Thymus (tissue), 11 donors: ENCODE measurements at regions not wholly inside any gene's neighbourhood (a gene's known extent, or its start where the extent isn't known, plus 50 kb on each side); places are given as distances from the start of the nearest gene placed in this dataset.

Source experiments
- DNase-seq, 9 donors: peaks; one replicate each; pipeline ENCODE4 v3.0.0-alpha.2; 2013; ENCODE audit warnings: low spot score in 9 of 9, low read depth in 6 of 9, missing footprints in 1 of 9
- H3K27ac ChIP-seq, 2 donors: one replicate each; pipeline ENCODE4 v1.5.1; 2013; ENCODE audit warnings: control low read depth in 1 of 2, low read depth in 1 of 2, low read length in 1 of 2, mild to moderate bottlenecking in 1 of 2, moderate library complexity in 1 of 2
- H3K27me3 ChIP-seq, 2 donors: one replicate each; pipeline ENCODE4 v1.5.1; 2013; ENCODE audit warnings: low read length in 1 of 2; ENCODE audit not compliant: control insufficient read depth in 2 of 2, insufficient read depth in 1 of 2
- H3K36me3 ChIP-seq, 2 donors: one replicate each; pipeline ENCODE4 v1.5.1; 2013; ENCODE audit warnings: low read length in 1 of 2, mild to moderate bottlenecking in 1 of 2, moderate library complexity in 1 of 2; ENCODE audit not compliant: control insufficient read depth in 2 of 2, insufficient read depth in 2 of 2
- H3K4me1 ChIP-seq, 2 donors: one replicate each; pipeline ENCODE4 v1.5.1; 2013; ENCODE audit warnings: low read length in 2 of 2; ENCODE audit not compliant: control insufficient read depth in 2 of 2, insufficient read depth in 2 of 2
- H3K4me3 ChIP-seq, 2 donors: one replicate each; pipeline ENCODE4 v1.5.1; 2013; ENCODE audit warnings: low read length in 2 of 2, control low read depth in 1 of 2, mild to moderate bottlenecking in 1 of 2
- H3K9me3 ChIP-seq, 2 donors: one replicate each; pipeline ENCODE4 v1.5.1; 2013; ENCODE audit warnings: low read length in 1 of 2, mild to moderate bottlenecking in 1 of 2; ENCODE audit not compliant: control insufficient read depth in 2 of 2, insufficient read depth in 1 of 2
- WGBS: extraction: QIAGEN DNeasy Blood & Tissue Kit; methylation state at CpG from one replicate; pipeline ENCODE4 v1.1.7; 2013; 5-methylcytosine and 5-hydroxymethylcytosine counted together
- donor health status: healthy.

DNA sequence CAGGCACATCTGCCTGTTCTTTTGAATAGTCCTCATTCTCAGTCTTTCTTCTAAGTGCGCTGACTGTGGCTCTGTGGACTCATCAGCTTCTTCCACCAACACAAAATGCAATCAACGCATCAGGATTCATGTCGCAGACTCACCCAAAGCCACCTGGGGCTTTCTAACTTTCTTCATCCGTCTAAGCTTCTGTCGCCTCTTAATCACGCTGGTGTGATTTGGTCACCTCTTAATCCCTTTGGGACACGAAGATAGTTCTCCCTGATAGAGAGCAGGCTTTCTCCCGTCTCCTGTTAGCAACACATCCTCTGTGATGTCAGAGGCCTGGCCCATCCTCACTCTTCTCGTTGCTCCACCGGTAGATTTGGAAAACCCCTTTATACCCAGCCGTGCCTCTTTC is 78.0 kb upstream of the FOXQ1 start:
- Histone ChIP-seq H3K36me3 (no peaks in the 10 kb centered on the region), H3K27ac (no peak overlapping the region), H3K4me1 (no peaks in the 10 kb centered on the region), H3K4me3 (no peak overlapping the region), H3K27me3 (no peaks in the 10 kb centered on the region), H3K9me3 (no peaks in the 10 kb centered on the region)
- DNase-seq = no peak
- WGBS = 86% methylated on average over 11 of the region's 11 CpGs

DNA sequence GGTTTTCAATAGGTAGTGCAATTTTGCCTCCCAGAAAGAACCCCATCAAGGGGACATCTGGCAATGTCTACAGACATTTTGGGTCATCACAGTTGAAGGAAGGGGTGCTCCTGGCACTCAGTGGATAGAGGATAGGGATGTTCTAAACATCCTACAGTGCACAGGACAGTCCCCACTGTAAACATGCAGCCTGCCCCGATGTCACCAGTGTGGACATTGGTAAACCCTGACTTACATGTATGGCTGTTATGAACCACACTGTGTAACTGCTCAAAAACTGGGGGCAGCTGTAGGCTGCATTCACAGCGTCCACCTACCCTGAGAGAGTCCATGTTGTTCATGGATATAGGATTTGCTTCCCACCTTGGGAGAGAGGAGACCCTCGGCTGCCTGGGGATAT is 79.3 kb upstream of the FOXQ1 start:
- DNase-seq = no peak
- H3K27ac ChIP-seq = no peak overlapping the region
- 90% methylated on average over 3 of the region's 3 CpGs for WGBS
- no peaks in the 10 kb centered on the region for H3K36me3 ChIP-seq
- no peaks in the 10 kb centered on the region for H3K4me1 ChIP-seq
- H3K27me3 ChIP-seq = no peaks in the 10 kb centered on the region
- H3K9me3 ChIP-seq = no peaks in the 10 kb centered on the region
- H3K4me3 ChIP-seq = no peak overlapping the region

DNA sequence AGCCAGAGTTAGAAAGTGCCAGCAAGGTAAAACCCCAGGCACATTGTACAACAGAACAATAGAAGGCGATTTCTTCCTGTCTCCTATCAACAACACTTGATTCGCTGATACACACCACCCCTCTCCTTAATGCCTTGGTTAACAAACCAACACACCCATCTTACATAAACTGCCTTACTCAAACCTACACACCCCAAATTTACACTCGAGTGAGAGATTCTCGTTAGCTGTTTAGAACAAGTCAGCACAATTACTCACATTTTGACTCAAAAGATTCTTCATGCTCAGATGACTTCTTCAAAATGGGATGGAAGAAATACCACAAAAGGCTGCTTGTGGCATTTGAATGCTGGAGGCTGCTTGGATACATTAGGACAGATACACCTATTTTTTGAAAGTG is 80.0 kb upstream of the FOXQ1 start:
- H3K27me3 ChIP-seq = no peaks in the 10 kb centered on the region

DNA sequence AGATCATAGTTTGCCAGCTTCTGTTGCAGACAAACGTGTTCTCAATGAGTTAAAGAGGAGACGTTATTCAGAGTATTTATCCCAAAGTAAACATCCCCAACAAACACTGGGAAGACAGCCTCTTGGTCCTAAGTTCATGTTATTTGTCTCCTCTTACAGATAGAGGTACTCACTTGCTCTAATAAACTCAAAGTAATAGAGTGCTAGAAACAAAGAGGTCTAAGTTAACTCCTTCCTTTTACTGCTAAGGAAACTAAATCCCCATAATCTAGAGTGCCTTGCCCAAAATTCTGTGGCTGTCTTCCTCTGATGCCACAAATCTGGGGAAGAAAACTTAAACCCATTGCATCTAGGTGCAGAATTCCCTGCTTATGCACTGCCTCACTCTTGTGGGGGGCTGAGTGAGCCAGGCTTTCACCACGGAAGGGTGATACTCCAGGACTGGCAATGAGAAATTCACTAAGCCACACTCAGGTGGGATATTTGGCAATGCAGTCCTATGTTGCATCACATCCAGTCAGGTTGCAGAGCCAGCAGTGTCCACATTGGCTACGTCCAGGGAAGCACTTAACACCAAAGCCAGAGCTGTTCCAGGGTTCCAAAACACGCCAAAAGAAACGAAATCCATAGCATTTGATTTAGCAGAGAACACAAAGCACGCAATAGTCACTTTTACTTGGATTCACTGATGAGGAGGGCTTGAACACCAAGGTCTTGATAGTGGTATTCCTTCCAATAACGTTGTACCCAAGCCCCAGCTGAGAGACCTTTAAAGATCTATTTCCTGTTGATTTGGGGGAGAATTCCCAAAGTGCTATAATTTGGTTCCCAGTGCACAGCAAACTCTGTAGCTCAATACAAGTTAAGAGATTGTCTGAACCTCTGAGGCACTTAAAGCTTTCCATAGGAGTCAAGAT is 81.0 kb upstream of the FOXQ1 start:
- Histone ChIP-seq H3K9me3 (peaks cover 0 to 1% of the 10 kb centered on the region in 2 donors), H3K27ac (no peak overlapping the region), H3K4me1 (no peaks in the 10 kb centered on the region), H3K27me3 (no peaks in the 10 kb centered on the region), H3K4me3 (no peak overlapping the region), H3K36me3 (no peaks in the 10 kb centered on the region)
- DNase-seq = no peak
- WGBS = 75% methylated on average over 8 of the region's 8 CpGs

More for the DNA sequence above, 80.0 kb upstream of the FOXQ1 start:
- Histone ChIP-seq H3K9me3 (no peaks in the 10 kb centered on the region), H3K27ac (no peak overlapping the region), H3K4me3 (no peak overlapping the region), H3K4me1 (no peaks in the 10 kb centered on the region), H3K36me3 (no peaks in the 10 kb centered on the region)
- 65% methylated on average over 4 of the region's 4 CpGs for WGBS
- DNase-seq = no peak

DNA sequence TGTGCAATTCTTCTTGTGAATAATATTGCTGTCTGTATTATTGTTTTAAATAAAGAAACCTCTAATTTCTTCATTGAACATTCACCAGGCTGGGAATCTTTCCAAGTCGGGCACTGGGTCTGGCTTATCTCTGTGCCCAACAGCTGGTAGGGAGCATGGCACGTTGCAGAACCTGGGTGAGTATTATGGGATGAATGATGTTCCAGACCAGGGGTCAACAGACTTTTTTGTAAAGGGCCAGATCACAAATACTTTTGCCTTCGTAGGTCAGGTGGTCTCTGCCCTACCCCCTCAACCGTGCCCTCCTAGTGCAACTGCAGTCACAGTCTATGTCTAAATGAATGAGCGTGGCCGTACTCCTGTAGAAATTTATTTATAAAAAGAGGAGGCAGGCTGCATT is 81.6 kb upstream of the FOXQ1 start:
- peaks cover 0 to 1% of the 10 kb centered on the region in 2 donors for H3K9me3 ChIP-seq
- WGBS = 92% methylated on average over 6 of the region's 6 CpGs
- no peaks in the 10 kb centered on the region for H3K4me1 ChIP-seq
- no peaks in the 10 kb centered on the region for H3K36me3 ChIP-seq
- no peaks in the 10 kb centered on the region for H3K27me3 ChIP-seq
- no peak overlapping the region for H3K27ac ChIP-seq
- H3K4me3 ChIP-seq = no peak overlapping the region
- DNase-seq = no peak

DNA sequence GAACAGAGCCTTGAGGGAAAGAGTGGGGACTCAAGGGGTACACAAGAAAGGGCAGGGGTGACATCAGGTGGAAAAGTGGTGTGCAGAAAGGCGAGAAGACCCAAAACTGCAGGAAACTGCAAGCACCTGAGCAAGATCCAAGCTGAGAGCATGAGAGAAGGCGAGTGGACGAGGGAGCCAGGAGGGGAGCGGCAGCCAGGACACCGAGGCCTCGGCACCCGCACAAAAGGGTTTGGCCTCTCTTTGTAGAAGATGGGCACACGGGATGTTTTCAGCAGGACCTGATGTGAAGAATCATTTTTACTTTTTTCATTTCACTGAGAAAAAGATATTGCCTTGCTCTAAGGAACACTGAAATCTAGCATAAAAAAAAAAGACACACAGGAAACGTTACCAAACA is 82.1 kb upstream of the FOXQ1 start:
- H3K36me3 ChIP-seq = no peaks in the 10 kb centered on the region
- H3K9me3 ChIP-seq = peaks cover 0 to 1% of the 10 kb centered on the region in 2 donors
- no peaks in the 10 kb centered on the region for H3K27me3 ChIP-seq
- WGBS = 96% methylated on average over 9 of the region's 9 CpGs
- DNase-seq = no peak
- H3K4me3 ChIP-seq = no peak overlapping the region
- no peaks in the 10 kb centered on the region for H3K4me1 ChIP-seq
- no peak overlapping the region for H3K27ac ChIP-seq

DNA sequence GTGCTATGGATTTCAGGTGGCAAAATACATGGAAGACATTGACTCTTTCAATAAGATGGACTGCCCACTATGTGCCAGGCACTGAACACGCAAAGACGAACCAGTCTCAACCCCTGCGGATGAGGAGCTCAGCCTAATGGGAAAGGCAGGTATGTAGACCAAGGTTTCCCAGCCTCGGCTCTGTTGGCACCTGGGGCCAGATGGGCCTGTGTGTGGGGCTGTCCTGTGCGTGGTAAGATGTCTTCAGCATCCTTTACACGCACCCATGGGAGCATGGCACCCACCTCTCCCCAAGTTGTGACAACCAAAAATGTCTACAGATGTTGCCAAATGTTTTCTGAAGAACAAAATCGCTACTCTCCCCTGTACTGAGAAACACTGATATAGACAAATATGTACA is 82.6 kb upstream of the FOXQ1 start:
- H3K36me3 ChIP-seq = no peaks in the 10 kb centered on the region
- no peak for DNase-seq
- H3K9me3 ChIP-seq = peaks cover 0 to 1% of the 10 kb centered on the region in 2 donors
- no peak overlapping the region for H3K4me3 ChIP-seq
- no peaks in the 10 kb centered on the region for H3K4me1 ChIP-seq
- no peak overlapping the region for H3K27ac ChIP-seq
- WGBS = 90% methylated on average over 7 of the region's 7 CpGs
- H3K27me3 ChIP-seq = no peaks in the 10 kb centered on the region

DNA sequence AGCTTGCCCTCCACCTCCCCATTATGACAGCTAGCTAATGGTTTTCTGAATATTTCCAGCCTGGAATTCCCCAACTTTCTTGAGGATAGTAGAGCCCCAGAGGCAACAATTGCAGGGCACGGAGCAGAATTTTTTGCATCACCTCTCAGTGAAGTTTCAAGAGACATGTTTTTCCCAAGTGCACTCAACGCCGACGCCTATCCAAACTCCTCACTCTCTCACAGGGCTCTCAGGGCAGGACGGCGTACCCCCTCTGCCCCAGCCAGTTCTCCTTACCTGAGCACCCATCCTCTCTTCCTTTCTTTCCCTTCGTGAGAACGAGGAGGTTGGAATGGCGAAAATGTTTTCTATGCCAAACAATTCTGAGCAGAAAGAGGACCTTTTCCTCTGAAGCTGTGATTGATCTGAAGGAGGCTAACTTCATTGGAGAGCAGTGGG is 83.1 kb upstream of the FOXQ1 start:
- H3K36me3 ChIP-seq = no peaks in the 10 kb centered on the region
- no peak overlapping the region for H3K4me3 ChIP-seq
- H3K27ac ChIP-seq = no peak overlapping the region
- DNase-seq = no peak
- H3K27me3 ChIP-seq = no peaks in the 10 kb centered on the region
- 88% methylated on average over 9 of the region's 9 CpGs for WGBS
- no peaks in the 10 kb centered on the region for H3K4me1 ChIP-seq
- peaks cover 0 to 1% of the 10 kb centered on the region in 2 donors for H3K9me3 ChIP-seq

DNA sequence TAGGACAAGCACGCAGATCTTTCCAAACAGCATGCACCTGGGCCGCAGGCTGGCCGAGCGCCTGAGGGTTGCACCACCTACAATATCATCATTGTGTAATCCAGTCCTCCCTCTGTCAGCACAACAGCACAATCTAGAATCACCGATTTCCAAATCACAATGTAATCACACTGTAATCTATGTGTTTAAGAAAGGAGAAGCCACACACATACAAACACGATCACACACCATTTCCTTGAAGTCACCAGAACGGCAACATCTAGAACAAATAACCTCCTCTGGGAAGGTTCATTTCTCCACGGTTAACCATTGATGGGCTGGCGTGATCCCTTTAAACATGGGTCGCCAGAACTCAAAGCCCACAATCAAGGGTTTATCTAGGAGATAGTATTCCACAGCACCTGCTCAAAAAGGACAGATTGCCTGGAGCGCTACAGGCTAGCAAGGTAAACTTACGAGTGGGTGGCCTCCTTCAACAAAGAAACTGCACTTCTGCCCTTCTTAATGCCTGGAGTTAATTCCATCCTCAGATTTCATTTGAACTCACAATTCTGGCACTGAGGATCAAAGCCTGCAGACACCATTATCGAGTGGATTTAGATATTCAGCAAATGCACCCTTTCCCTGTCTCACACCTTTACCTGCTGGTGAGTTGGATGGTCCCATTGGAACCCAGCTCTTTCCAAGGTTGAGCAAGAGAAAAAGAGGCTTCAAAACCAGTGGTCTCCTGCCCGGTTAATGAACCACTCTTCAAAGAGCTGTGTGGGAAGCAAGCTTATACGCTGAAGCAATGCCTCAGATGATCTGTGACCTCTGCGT is 83.8 kb upstream of the FOXQ1 start:
- H3K4me1 ChIP-seq = no peaks in the 10 kb centered on the region
- H3K4me3 ChIP-seq = no peak overlapping the region
- no peaks in the 10 kb centered on the region for H3K27me3 ChIP-seq
- H3K36me3 ChIP-seq = no peaks in the 10 kb centered on the region
- peaks cover 0 to 1% of the 10 kb centered on the region in 2 donors for H3K9me3 ChIP-seq
- WGBS = 90% methylated on average over 16 of the region's 16 CpGs
- DNase-seq = no peak
- no peak overlapping the region for H3K27ac ChIP-seq
